Activated CD8-positive, alpha-beta memory T cell treated with anti-CD3 and anti-CD28 coated beads for 1 hour (primary cell): ENCODE measurements at regions not wholly inside any gene's neighbourhood (a gene's known extent, or its start where the extent isn't known, plus 50 kb on each side); places are given as distances from the start of the nearest gene placed in this dataset.
"Not testable (repeated sequence)": the region's sequence is repeated elsewhere in the genome, so short reads cannot be mapped to it uniquely, and the experiment has no call there.

ENCODE experiments used
- DNase-seq, 2 donors: peaks; one replicate each; pipeline ENCODE4 v3.0.0-alpha.2; 2020; ENCODE audit warnings: low read depth in 1 of 2; ENCODE audit errors: extremely low read depth in 1 of 2

GRCh38 chr14:48140804-48141203 is 465.4 kb upstream of the MDGA2 start:
- no peak for DNase-seq

GRCh38 chr14:48129472-48129871 is 454.1 kb upstream of the MDGA2 start:
- no peak for DNase-seq

GRCh38 chr14:48127674-48128073 is 452.3 kb upstream of the MDGA2 start:
- DNase-seq, result no peak

GRCh38 chr14:48125654-48126053 is 450.2 kb upstream of the MDGA2 start:
- no peak for DNase-seq

GRCh38 chr14:48113713-48114112 is 438.3 kb upstream of the MDGA2 start:
- no peak for DNase-seq

GRCh38 chr14:48111151-48111550 is 435.7 kb upstream of the MDGA2 start:
- no peak for DNase-seq

GRCh38 chr14:48107646-48108045 is 432.2 kb upstream of the MDGA2 start:
- no peak for DNase-seq

GRCh38 chr14:48096897-48097296 is 421.5 kb upstream of the MDGA2 start:
- DNase-seq, result no peak

GRCh38 chr14:48086516-48086915 is 411.1 kb upstream of the MDGA2 start:
- no peak for DNase-seq

- no peak for DNase-seq
These were observed 400.1 kb upstream of the MDGA2 start for GRCh38 chr14:48075487-48075886.

GRCh38 chr14:48052973-48053372 is 377.6 kb upstream of the MDGA2 start:
- DNase-seq, result no peak

- no peak for DNase-seq
These were observed 360.4 kb upstream of the MDGA2 start for GRCh38 chr14:48035836-48036235.

GRCh38 chr14:48027115-48027514 is 351.7 kb upstream of the MDGA2 start:
- no peak for DNase-seq

- DNase-seq, result no peak
These were observed 348.5 kb upstream of the MDGA2 start for GRCh38 chr14:48023881-48024280.

- DNase-seq, result not testable (repeated sequence)
These were observed 336.1 kb upstream of the MDGA2 start for GRCh38 chr14:48011484-48011883.

GRCh38 chr14:48008646-48009045 is 333.2 kb upstream of the MDGA2 start:
- DNase-seq, result no peak

GRCh38 chr14:48005986-48006385 is 330.6 kb upstream of the MDGA2 start:
- no peak for DNase-seq

GRCh38 chr14:47993883-47994282 is 318.5 kb upstream of the MDGA2 start:
- no peak for DNase-seq

GRCh38 chr14:47988175-47988574 is 312.8 kb upstream of the MDGA2 start:
- DNase-seq, result no peak

- DNase-seq, result no peak
These were observed 303.5 kb upstream of the MDGA2 start for GRCh38 chr14:47978871-47979270.

GRCh38 chr14:47976139-47976538 is 300.7 kb upstream of the MDGA2 start:
- DNase-seq, result no peak

- no peak for DNase-seq
These were observed 290.8 kb upstream of the MDGA2 start for GRCh38 chr14:47966076-47966810.

GRCh38 chr14:47961634-47962033 is 286.2 kb upstream of the MDGA2 start:
- no peak for DNase-seq
